ENCODE measurements at regions not wholly inside any gene's neighbourhood (a gene's known extent, or its start where the extent isn't known, plus 50 kb on each side); places are given as distances from the start of the nearest gene placed in this dataset.
"Not testable (repeated sequence)": the region's sequence is repeated elsewhere in the genome, so short reads cannot be mapped to it uniquely, and the experiment has no call there.

DNA sequence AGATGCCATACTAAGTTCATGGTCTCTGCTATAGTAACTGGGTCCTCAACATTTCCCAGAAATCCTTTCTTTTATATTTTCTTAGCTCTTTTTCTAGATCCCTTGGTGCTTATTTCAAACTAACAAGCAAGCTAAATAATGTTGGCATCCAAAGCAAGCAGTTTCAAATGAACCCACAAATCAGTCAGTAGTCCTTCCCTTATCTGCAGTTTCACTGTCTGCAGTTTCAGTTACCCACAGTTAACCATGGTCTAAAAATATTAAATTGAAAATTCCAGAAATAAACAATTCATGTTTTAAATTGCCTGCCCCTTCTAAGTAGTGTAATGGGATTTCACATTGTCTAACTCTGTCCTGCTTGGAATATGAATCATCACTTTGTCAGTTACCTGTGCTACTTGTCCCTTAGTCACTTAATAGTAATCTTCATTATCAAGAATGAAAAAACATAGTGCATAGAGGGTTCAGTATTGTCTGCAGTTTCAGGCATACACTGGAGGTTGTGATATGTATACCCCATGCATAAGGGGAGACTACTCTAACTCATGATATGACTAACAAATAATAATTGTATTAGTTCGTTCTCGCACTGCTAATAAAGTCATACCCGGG is 633.7 kb downstream of the MECOM start:
- no peak for DNase-seq (ENCODE audit: low read depth)

DNA sequence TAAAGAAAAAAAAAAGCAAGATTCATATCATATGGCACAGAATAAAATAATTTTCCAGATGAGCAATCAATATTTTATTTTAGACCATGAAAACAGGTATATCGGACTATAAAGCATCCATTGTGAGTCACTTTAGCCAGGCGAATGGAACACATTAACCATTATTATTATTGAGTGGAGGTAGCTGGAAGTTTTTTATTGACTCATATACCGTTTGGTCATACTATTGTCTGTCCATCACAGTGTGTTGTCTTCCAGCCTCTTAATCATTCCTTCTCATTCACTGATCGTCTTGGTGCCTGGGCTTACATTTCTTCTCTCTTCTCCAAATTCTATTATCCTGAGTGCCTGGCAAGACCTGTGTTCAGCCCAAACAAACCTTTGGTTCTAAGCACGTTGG is 634.8 kb downstream of the MECOM start:
- DNase-seq (ENCODE audit: low read depth) = no peak

DNA sequence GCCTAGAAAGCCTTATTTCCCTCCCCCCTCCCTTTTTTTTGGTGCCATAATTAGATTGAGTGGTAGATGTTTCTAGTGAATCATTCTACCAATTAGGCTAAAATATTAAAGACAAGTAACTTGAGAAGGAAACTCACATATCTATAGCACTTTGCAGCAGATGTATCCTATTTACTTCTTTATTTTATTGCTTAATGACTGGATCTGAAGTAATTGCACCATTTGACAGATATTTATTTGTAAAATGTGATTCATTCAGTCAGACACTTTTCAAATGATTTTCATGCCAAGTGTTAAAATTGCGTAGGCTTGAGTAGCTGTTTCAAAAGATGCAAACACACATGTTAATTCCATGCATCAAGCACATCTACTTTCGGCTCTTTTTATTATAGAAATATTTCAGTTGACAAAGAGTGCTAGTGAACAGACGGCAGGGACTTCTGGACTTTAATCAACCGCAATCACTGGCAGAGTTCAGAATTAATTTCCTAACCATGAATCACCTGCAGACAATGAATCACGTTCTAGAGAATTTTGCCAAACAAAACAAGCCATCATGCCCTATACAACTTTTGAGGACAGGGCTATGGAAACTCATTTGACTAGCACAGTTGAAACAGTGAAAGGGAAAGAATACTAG is 636.8 kb downstream of the MECOM start:
- DNase-seq (ENCODE audit: low read depth) = peak; percentile 93

DNA sequence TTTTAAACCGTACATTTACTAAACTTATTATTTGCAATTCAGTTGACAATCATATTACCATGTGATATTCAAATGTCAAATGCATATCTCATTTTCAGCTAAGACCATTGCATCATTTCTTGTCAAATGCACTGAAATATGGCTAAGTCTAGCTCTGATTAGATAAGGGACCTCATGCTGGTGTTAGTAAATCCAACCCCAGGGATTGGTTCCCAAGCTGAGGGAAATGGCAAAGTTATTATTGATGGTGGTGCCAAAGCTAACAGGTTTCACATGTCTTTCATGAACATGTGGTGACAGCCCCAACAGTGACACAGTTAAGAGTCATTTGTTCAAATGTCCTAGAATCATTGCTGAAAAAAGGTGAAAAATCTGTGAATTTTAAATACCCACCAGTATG is 641.1 kb downstream of the MECOM start:
- no peak for DNase-seq (ENCODE audit: low read depth)

DNA sequence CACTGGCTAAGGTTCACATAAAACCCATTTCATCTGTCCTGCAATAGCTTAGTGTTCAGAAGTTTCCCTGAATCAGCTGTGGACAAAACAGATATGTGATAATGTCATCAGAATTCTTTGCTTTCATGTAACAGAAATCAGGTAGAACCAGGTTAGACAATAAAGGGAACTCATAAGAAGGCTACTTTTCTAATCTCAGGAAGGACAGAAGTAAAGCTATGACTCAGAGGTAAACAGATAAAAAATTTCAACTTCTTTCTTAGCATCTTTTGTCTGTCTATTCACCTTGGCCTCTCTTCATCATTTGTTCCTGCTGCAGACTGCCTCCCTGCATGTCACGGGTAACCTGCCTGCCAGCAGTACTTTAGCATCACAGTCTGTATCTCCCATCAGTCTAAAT is 643.1 kb downstream of the MECOM start:
- DNase-seq (ENCODE audit: low read depth) = no peak

DNA sequence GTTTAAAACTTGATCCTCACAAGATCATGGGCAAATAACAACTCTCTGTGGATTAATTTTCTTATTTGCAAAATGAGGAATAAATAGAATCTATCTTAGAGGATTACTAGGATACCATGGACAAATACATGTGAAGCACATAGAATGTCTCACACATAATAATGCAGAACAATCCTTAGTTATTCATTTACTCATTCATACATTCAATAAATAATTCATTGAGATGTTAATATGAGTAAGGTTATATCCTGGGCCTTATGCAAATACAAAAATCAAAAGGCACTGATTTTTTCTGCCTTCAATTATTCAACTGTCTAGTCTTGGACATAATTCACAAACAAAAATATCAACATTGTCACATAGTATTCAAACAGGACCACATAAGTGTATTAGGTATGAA is 654.1 kb downstream of the MECOM start:
- no peak for DNase-seq (ENCODE audit: low read depth)

DNA sequence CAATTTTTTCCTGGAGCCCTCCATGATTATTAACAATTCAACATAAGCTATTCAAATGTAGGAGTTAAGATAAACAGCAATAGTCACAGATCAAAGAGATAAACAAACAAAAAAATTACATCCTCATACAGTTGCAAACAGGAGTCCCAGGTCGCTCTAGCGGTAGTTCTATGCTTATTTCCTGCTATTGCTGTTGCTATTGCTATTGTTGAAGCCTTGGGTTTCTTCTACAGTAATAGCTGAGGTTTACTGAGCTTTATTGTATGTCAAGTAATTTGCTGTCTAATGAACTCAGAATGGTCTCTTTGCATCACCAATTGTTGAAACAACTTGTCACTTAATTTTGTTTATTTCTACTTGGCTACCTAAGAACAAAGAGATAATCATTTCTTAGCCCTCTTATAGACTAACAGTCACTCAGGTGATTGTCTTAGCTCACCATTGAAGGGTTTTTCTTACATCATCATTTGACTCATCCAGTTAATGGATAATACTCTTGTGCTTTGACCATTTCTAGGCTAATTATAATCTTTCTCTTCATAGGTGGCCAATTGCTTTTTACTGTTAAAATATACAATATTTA is 654.6 kb downstream of the MECOM start:
- no peak for DNase-seq (ENCODE audit: low read depth)

DNA sequence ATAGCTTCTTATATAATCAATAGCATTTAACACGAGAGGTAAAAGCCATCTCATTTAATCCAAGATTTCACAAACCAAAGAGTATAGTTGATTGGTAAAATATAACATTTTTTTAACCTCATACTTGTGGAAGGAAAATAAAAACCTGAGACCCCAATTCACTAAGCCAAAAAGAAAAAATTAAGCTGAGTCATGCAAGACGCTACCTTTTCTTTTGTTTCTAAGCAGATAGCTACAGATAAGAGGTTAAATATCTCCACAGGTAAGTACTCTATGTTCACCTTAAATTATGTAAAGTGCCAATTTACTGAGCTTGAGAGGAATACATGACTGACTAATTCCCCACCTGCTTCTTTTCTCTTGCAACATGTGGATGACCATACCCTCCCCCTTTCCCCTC is 656.4 kb downstream of the MECOM start:
- DNase-seq (ENCODE audit: low read depth) = no peak

DNA sequence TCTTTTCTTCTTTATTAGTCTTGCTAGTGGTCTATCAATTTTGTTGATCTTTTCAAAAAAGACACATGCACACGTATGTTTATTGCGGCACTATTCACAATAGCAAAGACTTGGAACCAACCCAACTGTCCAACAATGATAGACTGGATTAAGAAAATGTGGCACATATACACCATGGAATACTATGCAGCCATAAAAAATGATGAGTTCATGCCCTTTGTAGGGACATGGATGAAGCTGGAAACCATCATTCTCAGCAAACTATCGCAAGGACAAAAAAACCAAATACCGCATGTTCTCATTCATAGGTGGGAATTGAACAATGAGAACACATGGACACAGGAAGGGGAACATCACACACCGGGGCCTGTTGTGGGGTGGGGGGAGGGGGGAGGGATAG is 657.1 kb downstream of the MECOM start:
- DNase-seq (ENCODE audit: low read depth) = not testable (repeated sequence)

DNA sequence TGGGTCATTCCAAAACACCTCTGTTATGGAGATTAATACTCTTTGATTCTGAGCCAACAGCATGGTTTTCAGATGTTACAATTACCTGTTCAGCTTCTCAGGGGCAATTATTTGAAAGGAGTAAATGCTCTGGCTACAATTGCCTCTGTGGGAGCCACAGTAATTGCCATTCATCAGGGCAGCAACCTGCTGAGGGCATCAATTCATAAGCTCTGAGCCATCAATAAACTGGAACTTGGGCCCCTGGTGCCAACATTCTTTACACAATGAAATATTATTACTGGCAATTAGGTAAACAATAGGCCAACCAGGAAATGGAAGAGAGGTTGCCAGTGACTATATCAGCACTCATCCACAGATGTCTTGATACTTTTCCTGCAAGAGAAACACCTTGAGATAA is 660.8 kb downstream of the MECOM start:
- DNase-seq (ENCODE audit: low read depth) = no peak

DNA sequence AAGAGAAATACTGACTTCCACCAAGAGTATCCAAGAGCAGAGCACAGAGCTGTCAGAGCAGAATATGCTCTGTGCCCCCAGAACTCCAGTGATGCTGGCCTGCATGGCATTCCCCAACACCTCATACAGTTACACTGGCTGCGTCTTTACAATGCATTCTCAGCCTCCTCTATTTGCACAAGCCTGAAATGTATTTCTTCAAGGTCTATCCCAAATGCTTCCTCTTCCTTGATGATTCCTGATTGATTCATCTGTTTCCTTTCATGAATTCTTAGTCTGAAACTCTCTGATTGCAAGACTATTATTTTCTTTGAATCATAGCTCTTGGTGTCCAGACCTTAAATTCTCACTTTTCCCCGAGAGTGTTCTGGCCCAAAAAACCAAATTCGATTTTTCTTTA is 664.7 kb downstream of the MECOM start:
- DNase-seq (ENCODE audit: low read depth) = no peak

DNA sequence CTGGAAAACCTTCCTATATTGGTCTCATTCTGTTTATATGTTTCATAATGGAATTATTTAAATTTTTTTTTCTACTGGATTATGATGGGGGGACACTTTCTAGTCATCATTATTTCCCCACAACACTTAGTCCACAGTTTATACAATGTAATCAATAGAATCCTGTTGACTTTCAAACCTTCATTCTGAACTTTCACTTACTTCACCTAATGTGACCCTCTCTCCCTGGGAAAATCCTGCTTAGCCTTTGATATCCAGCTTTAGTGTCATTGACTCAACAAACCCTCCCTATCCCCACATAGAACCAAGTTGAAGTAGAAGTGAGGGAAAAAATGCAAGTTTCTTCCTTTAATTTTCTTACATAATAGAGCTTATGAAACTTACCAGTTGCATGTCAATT is 666.0 kb downstream of the MECOM start:
- no peak for DNase-seq (ENCODE audit: low read depth)

DNA sequence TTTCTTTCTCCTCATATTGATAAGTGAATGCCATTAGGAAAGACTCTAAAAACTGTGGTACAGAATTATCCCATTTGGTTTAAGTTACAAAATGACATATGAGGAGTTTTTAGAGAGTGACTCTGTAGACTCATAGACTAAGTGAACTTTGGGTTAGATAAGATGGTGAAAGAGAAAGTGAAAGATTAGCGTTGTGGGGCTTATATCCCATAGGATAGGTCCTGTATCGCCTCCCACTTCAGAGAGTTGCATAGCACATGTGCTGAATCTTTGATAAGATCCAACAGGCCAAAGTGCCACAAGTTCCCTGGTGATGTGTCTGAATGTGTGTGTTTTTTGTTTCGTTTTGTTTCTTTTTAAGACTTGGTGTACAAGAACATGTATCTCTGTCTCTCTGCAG is 666.9 kb downstream of the MECOM start:
- no peak for DNase-seq (ENCODE audit: low read depth)

DNA sequence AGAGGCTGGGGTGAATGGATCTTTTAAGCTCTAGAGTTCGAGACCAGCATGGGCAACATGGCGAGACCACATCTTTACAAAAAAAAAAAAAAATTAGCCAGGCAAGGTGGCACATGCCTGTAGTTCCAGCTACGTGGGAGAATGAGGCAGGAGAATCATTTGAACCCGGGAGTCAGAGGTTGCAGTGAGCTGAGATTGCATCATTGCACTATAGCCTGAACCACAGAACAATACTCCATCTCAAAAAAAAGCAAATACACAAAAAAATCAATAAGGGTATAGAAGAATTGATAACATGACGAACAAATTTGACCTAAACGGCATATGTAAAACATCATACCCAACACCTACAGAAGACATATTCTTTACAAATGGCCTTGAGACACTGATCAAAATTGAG is 668.4 kb downstream of the MECOM start:
- no peak for DNase-seq (ENCODE audit: low read depth)

DNA sequence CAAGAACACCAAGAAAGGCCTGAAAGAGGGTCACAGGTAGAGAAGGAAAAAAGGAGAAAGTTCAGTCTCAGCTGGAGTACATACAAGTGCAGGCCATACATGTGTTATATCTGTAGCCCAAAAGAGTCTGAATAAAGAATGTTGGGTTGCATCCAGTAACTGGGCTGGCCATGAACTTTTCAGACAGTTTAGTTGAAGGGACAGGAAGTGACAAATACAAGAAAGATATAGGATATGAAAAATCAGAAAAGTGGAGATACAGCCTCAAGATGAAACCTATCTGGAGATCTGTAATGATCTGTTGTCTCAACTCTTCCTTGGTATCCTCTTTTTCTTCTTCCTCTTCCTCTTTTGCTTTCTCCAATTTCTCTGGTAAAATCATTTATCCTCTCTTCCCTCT is 671.7 kb downstream of the MECOM start:
- no peak for DNase-seq (ENCODE audit: low read depth)

DNA sequence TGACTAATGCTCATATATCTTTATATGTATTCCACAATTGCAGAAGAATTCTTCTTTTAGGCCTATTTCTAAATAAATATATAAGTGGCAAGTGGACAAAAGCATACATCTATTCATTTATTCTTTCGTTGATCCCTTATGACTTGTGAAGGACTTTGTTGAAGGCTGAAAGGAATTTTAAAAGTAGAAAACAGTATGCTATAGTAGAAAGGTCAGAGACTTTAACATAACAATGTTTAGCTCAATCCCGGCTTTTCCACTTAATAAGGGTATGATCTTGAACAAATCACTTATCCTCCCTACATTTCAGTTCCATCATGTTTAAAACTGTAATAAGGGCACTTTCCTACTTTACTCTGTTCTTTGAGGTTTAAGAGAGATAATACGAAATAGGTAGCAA is 672.9 kb downstream of the MECOM start:
- DNase-seq (ENCODE audit: low read depth) = no peak

DNA sequence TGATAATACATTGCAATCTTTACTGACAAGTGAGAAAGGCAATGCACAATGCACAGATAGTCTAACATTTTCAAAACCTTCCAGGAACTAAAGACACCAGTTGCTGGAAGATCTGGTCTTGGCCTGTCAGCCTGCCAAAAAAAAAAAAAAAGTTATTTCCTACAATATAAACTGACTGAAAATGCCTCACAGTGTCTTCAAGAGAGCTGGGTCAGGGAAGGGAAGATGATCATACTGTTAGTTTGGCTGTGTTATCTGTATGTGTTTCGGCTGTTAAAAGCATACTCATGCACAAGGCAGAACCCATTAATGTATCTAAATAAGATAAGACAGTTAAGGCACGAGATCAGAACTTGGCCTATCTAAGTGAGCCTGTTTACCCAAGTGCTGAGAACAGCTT is 673.4 kb downstream of the MECOM start:
- no peak for DNase-seq (ENCODE audit: low read depth)

DNA sequence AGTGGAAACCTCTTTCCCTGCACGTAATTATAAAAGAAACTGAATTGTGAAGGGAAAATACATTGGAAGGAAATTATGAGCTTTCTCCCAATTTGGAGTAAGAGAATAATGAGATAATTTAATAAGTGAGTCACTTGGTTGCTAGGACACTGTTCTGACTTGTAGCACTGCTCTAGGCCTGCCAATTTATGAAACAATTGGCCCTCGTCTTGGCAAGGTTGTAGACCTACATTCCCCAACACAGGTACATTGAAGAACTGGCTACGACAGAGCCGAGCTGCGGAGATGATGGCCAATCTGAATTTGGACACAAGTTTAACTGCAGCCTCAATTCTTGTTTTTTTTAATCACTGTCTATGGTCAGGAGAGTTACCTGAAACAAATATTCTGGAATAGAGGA is 674.1 kb downstream of the MECOM start:
- DNase-seq (ENCODE audit: low read depth) = no peak

DNA sequence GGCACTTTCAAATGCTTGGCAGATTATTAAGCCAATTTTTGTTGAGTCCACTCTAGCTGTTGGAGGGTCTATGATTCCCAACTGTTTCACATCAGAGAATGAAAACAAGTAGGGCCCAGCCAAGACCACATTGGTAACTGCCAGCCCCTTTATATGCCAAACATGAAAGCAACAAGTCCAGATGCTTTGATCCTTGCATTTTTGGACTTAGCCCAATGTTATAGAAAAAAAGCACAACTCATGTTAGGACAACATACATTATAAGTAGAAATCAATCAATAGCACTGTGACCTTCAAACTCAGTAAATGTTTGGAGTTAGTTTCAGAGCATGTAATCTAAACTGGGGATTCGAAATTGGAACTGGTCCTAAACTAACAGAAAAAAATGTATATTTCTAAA is 674.7 kb downstream of the MECOM start:
- no peak for DNase-seq (ENCODE audit: low read depth)

DNA sequence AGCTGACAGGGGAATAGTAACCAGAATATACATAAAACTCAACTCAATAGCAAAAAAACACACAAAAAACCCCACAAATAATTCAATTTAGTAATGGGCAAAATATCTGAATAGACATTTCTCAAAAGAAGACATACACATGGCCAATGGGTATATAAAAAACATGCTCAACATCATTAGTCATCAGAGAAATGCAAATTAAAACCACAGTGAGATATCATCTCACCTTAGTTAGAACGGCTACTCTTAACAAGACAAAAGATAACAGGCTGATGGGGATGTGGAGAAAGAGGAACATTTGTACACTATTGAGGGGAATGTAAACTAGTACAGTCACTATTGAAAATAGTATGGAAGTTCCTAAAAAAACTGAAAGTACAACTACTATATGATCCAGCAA is 678.6 kb downstream of the MECOM start:
- no peak for DNase-seq (ENCODE audit: low read depth)

DNA sequence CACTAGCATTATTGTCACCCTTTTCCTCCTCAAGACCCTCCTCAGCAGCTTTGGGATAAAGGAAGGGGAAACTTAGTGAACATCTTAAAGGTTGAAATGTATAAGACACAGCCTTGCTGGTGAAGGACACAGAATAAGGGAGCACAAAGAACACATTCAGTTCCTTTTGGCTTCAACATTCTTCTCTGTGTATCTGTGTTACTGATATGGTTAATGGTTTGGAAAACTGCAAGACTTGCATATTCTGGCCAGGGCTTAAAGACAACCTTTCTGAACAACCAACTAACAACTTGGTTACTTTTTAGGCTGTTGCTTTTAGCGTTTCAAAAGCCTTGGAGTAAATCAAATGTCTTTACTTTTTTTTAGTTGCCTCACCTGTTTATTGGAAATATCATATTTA is 680.5 kb downstream of the MECOM start:
- no peak for DNase-seq (ENCODE audit: low read depth)

DNA sequence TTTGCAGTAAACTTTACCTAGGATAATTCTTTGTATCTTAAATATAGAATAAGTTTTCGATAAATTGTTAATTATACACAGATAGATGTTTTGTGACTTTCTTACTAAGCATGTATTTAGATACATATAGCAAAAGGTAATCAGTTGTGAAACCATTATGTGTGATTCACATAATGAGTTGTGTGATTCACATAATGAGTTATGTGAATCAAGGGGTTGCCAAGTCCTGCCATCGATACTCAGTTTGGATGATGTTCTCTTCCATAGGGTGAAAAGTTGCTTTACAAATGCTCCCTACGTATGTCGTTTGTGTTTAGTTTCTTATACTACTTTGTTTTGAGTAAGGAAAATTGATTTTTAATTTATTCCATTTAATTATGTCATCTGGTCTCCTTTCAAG is 682.1 kb downstream of the MECOM start:
- no peak for DNase-seq (ENCODE audit: low read depth)

DNA sequence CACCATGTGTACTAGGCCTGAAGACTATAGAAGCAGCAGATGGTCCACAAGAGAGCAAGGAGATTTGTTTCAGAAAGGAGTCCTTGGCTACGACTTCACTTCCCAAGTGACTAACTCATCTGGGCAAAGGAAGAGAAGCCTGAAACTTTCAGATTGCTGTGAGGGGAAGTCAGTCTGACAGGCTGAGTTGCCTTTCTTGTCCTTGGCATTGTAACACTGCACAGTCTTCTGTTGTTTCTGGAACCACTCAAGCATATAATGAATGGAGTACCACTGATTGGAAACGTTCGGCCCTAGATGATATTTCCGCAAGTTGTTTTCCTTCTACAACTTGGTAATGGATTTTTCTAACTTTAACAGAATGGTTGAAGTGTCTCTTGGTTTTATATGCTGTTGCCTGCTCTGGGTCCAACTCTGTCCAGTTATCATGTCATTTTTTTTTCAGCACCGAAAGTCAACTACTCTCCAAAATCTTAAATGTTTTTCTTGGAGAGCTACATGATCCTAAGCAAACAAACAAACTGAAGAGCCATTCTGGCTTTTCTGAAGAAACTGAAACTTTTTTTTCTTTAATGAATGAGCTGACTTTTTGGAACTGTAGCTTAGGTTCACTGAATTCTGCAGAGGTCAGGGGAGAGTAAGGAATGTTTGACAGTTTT is 685.7 kb downstream of the MECOM start:
- peak; percentile 8 for DNase-seq (ENCODE audit: low read depth)
